ENCODE measurements at regions not wholly inside any gene's neighbourhood (a gene's known extent, or its start where the extent isn't known, plus 50 kb on each side); places are given as distances from the start of the nearest gene placed in this dataset.

GRCh38 chr6:16944596-16944995 is 157.3 kb upstream of the STMND1 start:
- TF ChIP-seq CTCF (IDR thresholded peaks at IDR 0.05) (no peak), POLR2A (IDR thresholded peaks at IDR 0.05) (no peak)
